GM10266 (cell line): ENCODE measurements at regions not wholly inside any gene's neighbourhood (a gene's known extent, or its start where the extent isn't known, plus 50 kb on each side); places are given as distances from the start of the nearest gene placed in this dataset.

Experiments used
- DNase-seq: peaks from one replicate; pipeline ENCODE4 v3.0.0; 2012; ENCODE audit errors: extremely low spot score
- CTCF ChIP-seq: IDR thresholded peaks from 2 replicates; pipeline ENCODE4 v1.5.1; 2012; ENCODE audit warnings: mild to moderate bottlenecking, low read depth; ENCODE audit not compliant: control insufficient read depth, insufficient read depth; ENCODE audit errors: missing control alignments

- TF ChIP-seq CTCF, result no peak
- no peak for DNase-seq
Observed at GRCh38 chr11:38438091-38438490, 1840.1 kb upstream of the RAG2 start.

- DNase-seq, result no peak
- TF ChIP-seq CTCF, result no peak
Observed at GRCh38 chr11:38425578-38425977, 1827.5 kb upstream of the RAG2 start.

GRCh38 chr11:38423042-38423441, 1825.0 kb upstream of the RAG2 start:
- no peak for TF ChIP-seq CTCF
- DNase-seq, result no peak

- DNase-seq, result no peak
- TF ChIP-seq CTCF, result no peak
Observed at GRCh38 chr11:38416141-38416540, 1818.1 kb upstream of the RAG2 start.

- no peak for DNase-seq
- no peak for TF ChIP-seq CTCF
Observed at GRCh38 chr11:38411149-38411548, 1813.1 kb upstream of the RAG2 start.

- no peak for TF ChIP-seq CTCF
- no peak for DNase-seq
Observed at GRCh38 chr11:38402063-38402462, 1804.0 kb upstream of the RAG2 start.

GRCh38 chr11:38392176-38392575, 1794.1 kb upstream of the RAG2 start:
- no peak for TF ChIP-seq CTCF
- no peak for DNase-seq
